ENCODE measurements at regions not wholly inside any gene's neighbourhood (a gene's known extent, or its start where the extent isn't known, plus 50 kb on each side); places are given as distances from the start of the nearest gene placed in this dataset.
"Not testable (repeated sequence)": the region's sequence is repeated elsewhere in the genome, so short reads cannot be mapped to it uniquely, and the experiment has no call there.

- no peak for DNase-seq (ENCODE audit: low spot score)
- no peak for TF ChIP-seq CTCF (IDR thresholded peaks at IDR 0.05; ENCODE audit: extremely low read depth, missing control alignments)
These were observed 137.8 kb upstream of the RAB4A start for GRCh38 chr1:229133151-229133550.

GRCh38 chr1:229133811-229134210, 137.1 kb upstream of the RAB4A start:
- no peak for TF ChIP-seq CTCF (IDR thresholded peaks at IDR 0.05; ENCODE audit: extremely low read depth, missing control alignments)
- no peak for DNase-seq (ENCODE audit: low spot score)

GRCh38 chr1:229134381-229135217, 136.3 kb upstream of the RAB4A start:
- not testable (repeated sequence) for DNase-seq (ENCODE audit: low spot score)

GRCh38 chr1:229135773-229136172, 135.1 kb upstream of the RAB4A start:
- TF ChIP-seq CTCF (IDR thresholded peaks at IDR 0.05; ENCODE audit: extremely low read depth, missing control alignments), result no peak
- no peak for DNase-seq (ENCODE audit: low spot score)

- no peak for DNase-seq (ENCODE audit: low spot score)
- no peak for TF ChIP-seq CTCF (IDR thresholded peaks at IDR 0.05; ENCODE audit: extremely low read depth, missing control alignments)
These were observed 134.1 kb upstream of the RAB4A start for GRCh38 chr1:229136822-229137221.

- TF ChIP-seq CTCF (IDR thresholded peaks at IDR 0.05; ENCODE audit: extremely low read depth, missing control alignments), result no peak
- DNase-seq (ENCODE audit: low spot score), result no peak
These were observed 133.6 kb upstream of the RAB4A start for GRCh38 chr1:229137271-229137670.

- TF ChIP-seq CTCF (IDR thresholded peaks at IDR 0.05; ENCODE audit: extremely low read depth, missing control alignments), result no peak
- no peak for DNase-seq (ENCODE audit: low spot score)
These were observed 132.9 kb upstream of the RAB4A start for GRCh38 chr1:229138058-229138457.

Measured in GM20000 (cell line).